Neutrophil (primary cell): ENCODE measurements at regions not wholly inside any gene's neighbourhood (a gene's known extent, or its start where the extent isn't known, plus 50 kb on each side); places are given as distances from the start of the nearest gene placed in this dataset.

ENCODE experiments used
- H3K27ac ChIP-seq: fragments of 200-600 bp; sonication (generic); 2 replicates; pipeline ENCODE4 v1.5.1; 2016; ENCODE audit warnings: mild to moderate bottlenecking, moderate library complexity
- H3K27me3 ChIP-seq: fragments of 200-600 bp; sonication (generic); 2 replicates; pipeline ENCODE4 v1.6.0; 2016; ENCODE audit warnings: mild to moderate bottlenecking
- H3K36me3 ChIP-seq: fragments of 200-600 bp; sonication (generic); 2 replicates; pipeline ENCODE4 v1.5.1; 2017
- H3K4me1 ChIP-seq, 2 experiments: fragments of 200-600 bp in 1 of 2; sonication (generic) in 1 of 2; 1 replicate in 1 of 2; 2 replicates in 1 of 2; pipeline versions ENCODE4 v1.5.1 to v1.6.1; 2013 to 2016; ENCODE audit warnings: low read depth in 1 of 2, low read length in 1 of 2, mild to moderate bottlenecking in 1 of 2, moderate library complexity in 1 of 2; ENCODE audit not compliant: control insufficient read depth in 1 of 2, insufficient read depth in 1 of 2
- H3K4me3 ChIP-seq, 2 experiments: fragments of 200-600 bp in 1 of 2; sonication (generic) in 1 of 2; 1 replicate in 1 of 2; 2 replicates in 1 of 2; pipeline ENCODE4 v1.5.1; 2013 to 2016; ENCODE audit warnings: low read depth in 1 of 2, low read length in 1 of 2, mild to moderate bottlenecking in 1 of 2, moderate library complexity in 1 of 2
- H3K9me3 ChIP-seq: fragments of 200-600 bp; sonication (generic); 2 replicates; pipeline ENCODE4 v1.5.1; 2016
- TF ChIP-seq, protein P1 (sequence below): fragments of 200-600 bp; sonication (generic); IDR thresholded peaks from 2 replicates; pipeline ENCODE4 v1.5.1; 2016; ENCODE audit warnings: antibody characterized with exemption

DNA sequence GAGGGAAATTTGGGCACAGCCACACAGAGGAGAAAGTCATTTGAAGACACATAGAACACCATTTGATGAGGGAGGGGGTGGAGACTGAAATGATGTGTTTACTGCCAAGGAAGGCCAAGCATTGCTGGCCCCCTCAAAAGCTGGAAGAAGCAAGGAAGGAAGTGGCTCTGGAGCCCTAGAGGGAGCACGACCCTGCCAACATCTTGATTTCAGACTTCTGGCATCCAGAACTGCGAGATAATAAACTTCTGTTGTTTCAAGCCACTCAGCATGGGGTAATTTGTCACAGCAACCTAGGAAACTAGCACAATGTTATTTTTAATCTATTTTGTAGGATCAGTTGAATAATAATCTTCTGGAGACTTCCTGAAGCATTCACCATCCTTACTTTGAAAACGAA, 314.8 kb upstream of the GOT2 start:
- TF ChIP-seq, protein P1, sequence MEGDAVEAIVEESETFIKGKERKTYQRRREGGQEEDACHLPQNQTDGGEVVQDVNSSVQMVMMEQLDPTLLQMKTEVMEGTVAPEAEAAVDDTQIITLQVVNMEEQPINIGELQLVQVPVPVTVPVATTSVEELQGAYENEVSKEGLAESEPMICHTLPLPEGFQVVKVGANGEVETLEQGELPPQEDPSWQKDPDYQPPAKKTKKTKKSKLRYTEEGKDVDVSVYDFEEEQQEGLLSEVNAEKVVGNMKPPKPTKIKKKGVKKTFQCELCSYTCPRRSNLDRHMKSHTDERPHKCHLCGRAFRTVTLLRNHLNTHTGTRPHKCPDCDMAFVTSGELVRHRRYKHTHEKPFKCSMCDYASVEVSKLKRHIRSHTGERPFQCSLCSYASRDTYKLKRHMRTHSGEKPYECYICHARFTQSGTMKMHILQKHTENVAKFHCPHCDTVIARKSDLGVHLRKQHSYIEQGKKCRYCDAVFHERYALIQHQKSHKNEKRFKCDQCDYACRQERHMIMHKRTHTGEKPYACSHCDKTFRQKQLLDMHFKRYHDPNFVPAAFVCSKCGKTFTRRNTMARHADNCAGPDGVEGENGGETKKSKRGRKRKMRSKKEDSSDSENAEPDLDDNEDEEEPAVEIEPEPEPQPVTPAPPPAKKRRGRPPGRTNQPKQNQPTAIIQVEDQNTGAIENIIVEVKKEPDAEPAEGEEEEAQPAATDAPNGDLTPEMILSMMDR, result no peak
- H3K27ac ChIP-seq, result no peak overlapping the region
- H3K27me3 ChIP-seq, result no peaks in the 10 kb centered on the region
- H3K4me3 ChIP-seq, result no peak overlapping the region
- H3K4me1 ChIP-seq, result peaks cover 0 to 8% of the 10 kb centered on the region in 2 experiments
- H3K9me3 ChIP-seq, result no peaks in the 10 kb centered on the region
- H3K36me3 ChIP-seq, result no peaks in the 10 kb centered on the region

GRCh38 chr16:59047114-59047513, 313.0 kb upstream of the GOT2 start:
- no peak overlapping the region for H3K4me3 ChIP-seq
- no peaks in the 10 kb centered on the region for H3K9me3 ChIP-seq
- H3K4me1 ChIP-seq, result peaks cover 9 to 21% of the 10 kb centered on the region in 2 experiments
- H3K27me3 ChIP-seq, result no peaks in the 10 kb centered on the region
- TF ChIP-seq, protein P1, result no peak
- H3K36me3 ChIP-seq, result no peaks in the 10 kb centered on the region
- H3K27ac ChIP-seq, result no peak overlapping the region

- Histone ChIP-seq H3K27ac (no peak overlapping the region), H3K27me3 (no peaks in the 10 kb centered on the region)
- TF ChIP-seq, protein P1, result no peak
Observed at GRCh38 chr16:59046335-59046734, 312.2 kb upstream of the GOT2 start.

GRCh38 chr16:59045501-59045900, 311.4 kb upstream of the GOT2 start:
- TF ChIP-seq, protein P1, result no peak
- Histone ChIP-seq H3K27me3 (no peaks in the 10 kb centered on the region), H3K36me3 (no peaks in the 10 kb centered on the region), H3K4me3 (no peak overlapping the region), H3K9me3 (no peaks in the 10 kb centered on the region), H3K4me1 (peaks cover 20 to 37% of the 10 kb centered on the region in 2 experiments), H3K27ac (no peak overlapping the region)

More at GRCh38 chr16:59046335-59046734, 312.2 kb upstream of the GOT2 start:
- no peaks in the 10 kb centered on the region for H3K36me3 ChIP-seq
- no peaks in the 10 kb centered on the region for H3K9me3 ChIP-seq
- H3K4me3 ChIP-seq, result no peak overlapping the region
- peaks cover 17 to 29% of the 10 kb centered on the region in 2 experiments for H3K4me1 ChIP-seq

- H3K9me3 ChIP-seq, result no peaks in the 10 kb centered on the region
- H3K36me3 ChIP-seq, result no peaks in the 10 kb centered on the region
- TF ChIP-seq, protein P1, result no peak
Observed at GRCh38 chr16:59044616-59045015, 310.5 kb upstream of the GOT2 start.

GRCh38 chr16:59042301-59042700, 308.2 kb upstream of the GOT2 start:
- H3K4me3 ChIP-seq, result no peak overlapping the region
- H3K9me3 ChIP-seq, result no peaks in the 10 kb centered on the region
- TF ChIP-seq, protein P1, result no peak
- no peaks in the 10 kb centered on the region for H3K36me3 ChIP-seq
- H3K27me3 ChIP-seq, result no peaks in the 10 kb centered on the region
- peaks cover 43 to 59% of the 10 kb centered on the region in 2 experiments for H3K4me1 ChIP-seq
- H3K27ac ChIP-seq, result peak overlapping the region; percentile 77

More at GRCh38 chr16:59044616-59045015, 310.5 kb upstream of the GOT2 start:
- Histone ChIP-seq H3K27ac (no peak overlapping the region), H3K4me1 (peaks cover 29 to 46% of the 10 kb centered on the region in 2 experiments), H3K27me3 (no peaks in the 10 kb centered on the region), H3K4me3 (no peak overlapping the region)
